ENCODE measurements at regions not wholly inside any gene's neighbourhood (a gene's known extent, or its start where the extent isn't known, plus 50 kb on each side); places are given as distances from the start of the nearest gene placed in this dataset.

GRCh38 chr2:3023531-3023930, 354.1 kb downstream of the EIPR1 start:
- TF ChIP-seq ZNF565 (CRISPR knock-in tag; conservative IDR thresholded peaks at IDR 0.05; ENCODE audit: low read depth) (no peak), ZNF8 (CRISPR knock-in tag; IDR thresholded peaks at IDR 0.05) (no peak), ISL1 (CRISPR knock-in tag; IDR thresholded peaks at IDR 0.05) (no peak), CSRNP3 (CRISPR knock-in tag; IDR thresholded peaks at IDR 0.05) (no peak), TCF4 (CRISPR knock-in tag; IDR thresholded peaks at IDR 0.05; ENCODE audit: borderline replicate concordance) (no peak), RARB (CRISPR knock-in tag; IDR thresholded peaks at IDR 0.05) (no peak), CSDC2 (CRISPR knock-in tag; IDR thresholded peaks at IDR 0.05) (no peak), TSHZ2 (CRISPR knock-in tag; IDR thresholded peaks at IDR 0.05) (no peak), CREB5 (CRISPR knock-in tag; IDR thresholded peaks at IDR 0.05; ENCODE audit: low read depth) (no peak), ARNTL (CRISPR knock-in tag; IDR thresholded peaks at IDR 0.05; ENCODE audit: borderline replicate concordance, low read depth) (no peak)

Measured in SK-N-SH treated with all-trans-retinoic acid at 6 μM for 48 hours (cell line).